ENCODE measurements at regions not wholly inside any gene's neighbourhood (a gene's known extent, or its start where the extent isn't known, plus 50 kb on each side); places are given as distances from the start of the nearest gene placed in this dataset.

DNA sequence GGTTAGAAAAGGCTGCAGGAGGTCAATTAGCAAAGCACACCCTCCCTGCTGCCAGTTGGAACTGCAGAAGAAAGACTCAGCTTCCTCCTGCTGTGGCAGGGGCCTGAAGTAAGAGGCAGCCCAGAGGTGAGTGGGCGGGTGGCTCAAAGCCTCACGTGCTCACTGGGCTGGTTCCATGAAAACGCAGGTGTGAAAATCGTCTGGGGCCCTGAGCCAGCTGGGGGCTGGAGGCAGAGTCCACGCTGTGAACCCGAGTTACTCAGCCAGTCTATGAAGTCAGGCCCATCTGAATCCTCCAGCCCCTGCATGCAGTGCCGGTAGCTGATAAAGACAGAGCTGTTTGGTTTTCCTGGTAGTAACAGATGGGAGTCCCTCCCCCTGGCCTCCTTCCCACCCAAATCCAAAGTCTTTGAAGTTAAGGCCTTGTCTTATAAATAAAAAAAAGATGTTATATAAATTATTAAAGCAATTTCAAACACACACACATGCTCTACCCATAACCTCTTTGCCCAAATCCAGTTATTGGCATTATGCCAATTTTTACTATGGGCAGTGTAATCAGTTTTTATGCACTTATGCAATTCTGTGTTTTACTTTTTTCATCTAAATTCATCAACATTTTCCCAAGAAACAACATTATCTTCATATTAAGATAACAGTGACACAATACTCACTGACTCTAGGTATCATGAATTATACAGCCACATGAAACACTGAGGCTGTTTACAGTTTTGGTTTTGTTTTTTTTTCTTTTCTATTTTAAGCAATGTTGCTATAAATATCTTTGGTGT lies 57.9 kb upstream of the PNMA1 start:
- Mint-ChIP-seq H3K27ac (ENCODE audit: unreplicated experiment) (peak overlapping the region; percentile 30), H3K4me1 (ENCODE audit: low read depth, unreplicated experiment) (peaks cover 30% of the 10 kb centered on the region), H3K9me3 (ENCODE audit: low read depth, unreplicated experiment) (no peaks in the 10 kb centered on the region), H3K4me3 (ENCODE audit: low read depth, unreplicated experiment) (peak overlapping the region; percentile 17), H3K36me3 (ENCODE audit: insufficient read depth, unreplicated experiment) (no peaks in the 10 kb centered on the region), H3K27me3 (ENCODE audit: unreplicated experiment) (no peaks in the 10 kb centered on the region)
- CTCF ChIA-PET, result interaction anchor here (0.6 to 2.1 kb wide), 6 partner anchors 9 to 611 kb away, joined by 5 to 8 read pairs (median 6); a partner anchor contains a TSS
- no TSS peak for BruUV-seq (replicated peaks)
- TF ChIP-seq, protein P1, sequence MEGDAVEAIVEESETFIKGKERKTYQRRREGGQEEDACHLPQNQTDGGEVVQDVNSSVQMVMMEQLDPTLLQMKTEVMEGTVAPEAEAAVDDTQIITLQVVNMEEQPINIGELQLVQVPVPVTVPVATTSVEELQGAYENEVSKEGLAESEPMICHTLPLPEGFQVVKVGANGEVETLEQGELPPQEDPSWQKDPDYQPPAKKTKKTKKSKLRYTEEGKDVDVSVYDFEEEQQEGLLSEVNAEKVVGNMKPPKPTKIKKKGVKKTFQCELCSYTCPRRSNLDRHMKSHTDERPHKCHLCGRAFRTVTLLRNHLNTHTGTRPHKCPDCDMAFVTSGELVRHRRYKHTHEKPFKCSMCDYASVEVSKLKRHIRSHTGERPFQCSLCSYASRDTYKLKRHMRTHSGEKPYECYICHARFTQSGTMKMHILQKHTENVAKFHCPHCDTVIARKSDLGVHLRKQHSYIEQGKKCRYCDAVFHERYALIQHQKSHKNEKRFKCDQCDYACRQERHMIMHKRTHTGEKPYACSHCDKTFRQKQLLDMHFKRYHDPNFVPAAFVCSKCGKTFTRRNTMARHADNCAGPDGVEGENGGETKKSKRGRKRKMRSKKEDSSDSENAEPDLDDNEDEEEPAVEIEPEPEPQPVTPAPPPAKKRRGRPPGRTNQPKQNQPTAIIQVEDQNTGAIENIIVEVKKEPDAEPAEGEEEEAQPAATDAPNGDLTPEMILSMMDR (IDR thresholded peaks at IDR 0.05; ENCODE audit: unreplicated experiment), result no peak
- intact Hi-C loops (cut with micrococcal nuclease; ENCODE audit: unreplicated experiment), result no loop called here
- DNase-seq, result peak; percentile 80

DNA sequence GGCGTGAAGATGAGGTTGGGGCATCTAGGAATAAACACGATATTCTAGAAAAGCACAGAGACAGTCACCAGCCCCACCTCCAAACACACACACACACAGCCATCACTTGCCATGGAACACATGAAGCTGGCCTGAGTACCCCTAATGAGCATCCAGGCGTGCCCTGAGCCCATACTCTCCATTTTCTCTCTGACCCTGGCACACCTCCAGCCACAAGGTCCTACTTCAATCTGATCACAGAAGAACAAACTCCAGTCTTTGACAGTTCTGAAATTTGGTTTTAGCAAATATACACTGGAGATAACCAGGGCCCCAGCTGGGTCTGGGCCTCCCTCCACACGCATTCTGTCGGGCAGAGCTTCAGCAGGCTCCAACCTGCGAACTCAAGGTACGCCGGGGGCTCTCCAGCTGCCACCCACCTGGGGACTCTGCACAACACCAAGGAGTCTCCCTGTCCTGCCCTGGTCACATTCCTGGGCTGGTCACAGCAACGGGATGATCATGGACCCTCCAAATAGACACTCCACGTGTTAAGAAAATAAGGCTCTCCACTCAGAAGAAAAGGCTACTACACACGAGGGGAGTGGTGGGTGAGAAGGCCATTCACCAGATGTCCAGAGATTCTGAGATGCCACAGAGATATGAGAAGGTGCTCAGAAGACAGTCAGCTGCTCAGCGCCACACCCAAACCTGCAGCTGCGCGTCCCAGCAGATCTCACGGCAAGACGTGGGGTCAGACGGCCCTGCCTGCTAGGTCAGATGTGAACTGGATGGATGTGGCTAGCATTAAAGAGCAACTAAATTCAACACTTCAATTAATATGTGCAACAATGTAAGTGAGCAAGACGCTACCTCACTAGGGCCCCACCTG lies 57.0 kb upstream of the PNMA1 start:
- H3K27ac Mint-ChIP-seq (ENCODE audit: unreplicated experiment), result peak overlapping the region; percentile 30
- intact Hi-C loops (cut with micrococcal nuclease; ENCODE audit: unreplicated experiment), result no loop called here
- BruUV-seq (replicated peaks), result no TSS peak
- no peaks in the 10 kb centered on the region for H3K36me3 Mint-ChIP-seq (ENCODE audit: insufficient read depth, unreplicated experiment)
- CTCF ChIA-PET, result interaction anchor here (1.0 to 2.1 kb wide), 4 partner anchors 11 to 58 kb away, joined by 5 to 8 read pairs (median 6); a partner anchor contains a TSS
- no peaks in the 10 kb centered on the region for H3K9me3 Mint-ChIP-seq (ENCODE audit: low read depth, unreplicated experiment)
- no peaks in the 10 kb centered on the region for H3K27me3 Mint-ChIP-seq (ENCODE audit: unreplicated experiment)
- H3K4me3 Mint-ChIP-seq (ENCODE audit: low read depth, unreplicated experiment), result peak overlapping the region; percentile 17
- H3K4me1 Mint-ChIP-seq (ENCODE audit: low read depth, unreplicated experiment), result peaks cover 32% of the 10 kb centered on the region
- TF ChIP-seq, protein P1 (IDR thresholded peaks at IDR 0.05; ENCODE audit: unreplicated experiment), result no peak
- DNase-seq, result no peak

DNA sequence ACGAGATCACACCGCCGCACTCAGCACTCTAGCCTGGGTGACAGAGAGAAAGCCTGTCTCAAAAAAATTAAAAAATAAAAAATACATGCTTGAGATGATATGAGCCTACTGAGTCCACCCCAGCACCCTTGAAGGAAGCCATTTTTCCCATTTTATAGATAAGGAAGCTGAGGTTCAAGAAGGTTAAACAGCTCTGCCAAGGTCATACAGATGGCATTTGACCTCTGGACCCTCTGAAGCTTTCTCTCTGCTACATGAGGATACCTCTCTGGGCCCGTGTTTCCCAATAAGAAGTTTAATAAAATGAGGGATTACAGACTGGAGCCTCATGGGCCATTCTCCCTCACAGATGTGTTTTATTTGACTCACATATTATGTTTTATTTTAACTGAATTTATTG lies 53.9 kb upstream of the PNMA1 start:
- Mint-ChIP-seq H3K9me3 (ENCODE audit: low read depth, unreplicated experiment) (no peaks in the 10 kb centered on the region), H3K4me3 (ENCODE audit: low read depth, unreplicated experiment) (no peak overlapping the region), H3K36me3 (ENCODE audit: insufficient read depth, unreplicated experiment) (no peaks in the 10 kb centered on the region), H3K27me3 (ENCODE audit: unreplicated experiment) (no peaks in the 10 kb centered on the region), H3K4me1 (ENCODE audit: low read depth, unreplicated experiment) (peaks cover 60% of the 10 kb centered on the region), H3K27ac (ENCODE audit: unreplicated experiment) (no peak overlapping the region)
- DNase-seq, result no peak
- intact Hi-C loops (cut with micrococcal nuclease; ENCODE audit: unreplicated experiment), result no loop called here
- TF ChIP-seq, protein P1 (IDR thresholded peaks at IDR 0.05; ENCODE audit: unreplicated experiment), result no peak
- no TSS peak for BruUV-seq (replicated peaks)
- CTCF ChIA-PET, result no interaction called here

DNA sequence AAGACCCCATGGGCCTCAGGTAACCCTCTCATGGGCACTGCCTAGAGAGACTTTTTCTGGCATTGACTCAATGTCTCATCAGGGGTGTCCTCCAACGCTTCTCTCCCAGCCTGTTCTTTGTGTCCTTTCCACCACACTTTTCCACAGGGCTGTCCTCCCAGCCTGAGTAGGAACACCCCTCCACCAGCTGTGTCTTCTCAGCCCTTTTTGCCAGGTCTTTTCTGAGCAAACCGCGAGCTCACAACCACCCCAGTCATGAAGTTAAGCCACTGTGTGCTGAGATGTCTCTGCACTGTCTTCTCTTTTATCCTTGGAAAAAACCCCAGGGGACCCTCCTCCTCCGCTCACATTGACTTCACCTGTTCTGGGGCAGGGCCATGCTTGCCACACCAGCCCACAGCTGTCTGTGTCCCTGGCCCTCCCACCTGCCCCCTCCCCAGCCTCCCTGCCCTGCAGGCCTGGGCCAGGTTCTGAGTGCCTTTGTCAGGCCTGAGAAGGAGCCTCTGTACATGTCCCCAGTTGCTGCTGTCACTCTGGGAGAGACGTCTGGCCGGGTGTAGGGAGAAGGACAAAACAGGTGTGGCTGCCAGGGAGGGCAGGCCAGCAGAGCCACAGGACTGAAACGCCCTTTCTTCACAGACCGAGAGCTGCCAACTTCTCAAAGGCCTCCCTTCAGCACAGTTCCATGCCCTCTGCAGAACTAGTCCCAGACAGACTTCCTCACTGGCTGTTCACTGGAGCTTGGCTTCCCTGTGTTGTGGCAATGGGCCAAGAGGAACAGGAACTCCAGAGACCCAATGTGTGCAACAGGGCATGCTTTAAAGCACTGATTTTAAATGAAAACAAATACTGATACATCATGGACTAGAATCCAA lies 50.5 kb upstream of the PNMA1 start:
- CTCF ChIA-PET, result interaction anchor here (0.5 to 1.0 kb wide), 4 partner anchors 13 to 86 kb away, joined by 3 read pairs; partner anchors contain the start of gene PTGR2
- Mint-ChIP-seq H3K4me3 (ENCODE audit: low read depth, unreplicated experiment) (no peak overlapping the region), H3K27ac (ENCODE audit: unreplicated experiment) (peak overlapping the region; percentile 61), H3K36me3 (ENCODE audit: insufficient read depth, unreplicated experiment) (peaks cover 13% of the 10 kb centered on the region), H3K9me3 (ENCODE audit: low read depth, unreplicated experiment) (no peaks in the 10 kb centered on the region), H3K4me1 (ENCODE audit: low read depth, unreplicated experiment) (peaks cover 70% of the 10 kb centered on the region), H3K27me3 (ENCODE audit: unreplicated experiment) (no peaks in the 10 kb centered on the region)
- no TSS peak for BruUV-seq (replicated peaks)
- intact Hi-C loops (cut with micrococcal nuclease; ENCODE audit: unreplicated experiment), result no loop called here
- TF ChIP-seq, protein P1 (IDR thresholded peaks at IDR 0.05; ENCODE audit: unreplicated experiment), result no peak
- peak; percentile 62 for DNase-seq

Data from Calu3 (cell line).